H1 (cell line): ENCODE measurements at regions not wholly inside any gene's neighbourhood (a gene's known extent, or its start where the extent isn't known, plus 50 kb on each side); places are given as distances from the start of the nearest gene placed in this dataset.

Source experiments
- CTCF ChIA-PET: fragments of 300-600 bp; sonication (Branson Sonifier 250); formaldehyde crosslinking; loops from one replicate; lab custom pipeline; 2021; ENCODE audit not compliant: partially characterized antibody; lab: Charles Lee
- POLR2A ChIA-PET: fragments of 300-600 bp; sonication (Branson Sonifier 250); formaldehyde crosslinking; loops from one replicate; lab custom pipeline; 2021; ENCODE audit warnings: inconsistent platforms; ENCODE audit not compliant: partially characterized antibody; lab: Charles Lee
- DNase-seq, 2 experiments: peaks; one replicate each; pipeline versions ENCODE4 v3.0.0 to v3.0.0-alpha.2; 2010 to 2022; ENCODE audit warnings: low spot score in 2 of 2, low read depth in 1 of 2, mixed read lengths in 1 of 2
- FAIRE-seq: peaks from 2 replicates; lab custom pipeline; 2011; peaks lifted over from hg19 to GRCh38; lab: Jason Lieb, UNC
- H2AFZ ChIP-seq: 2 replicates; pipeline ENCODE4 v1.8.1; 2012; ENCODE audit warnings: low read length, inconsistent platforms
- H2AK5ac ChIP-seq: 2 replicates; pipeline ENCODE4 v1.6.1; 2013; ENCODE audit warnings: low read depth, low read length
- H2BK120ac ChIP-seq: replicated peaks from 2 replicates; pipeline ENCODE3; 2013; ENCODE audit warnings: low read depth, low read length, inconsistent platforms
- H2BK12ac ChIP-seq: 2 replicates; pipeline ENCODE4 v1.6.1; 2013; ENCODE audit warnings: low read depth, low read length
- H2BK15ac ChIP-seq: 2 replicates; pipeline ENCODE4 v1.6.1; 2013; ENCODE audit warnings: low read length
- H2BK20ac ChIP-seq: 2 replicates; pipeline ENCODE4 v1.6.1; 2013; ENCODE audit warnings: low read length
- H2BK5ac ChIP-seq: 2 replicates; pipeline ENCODE4 v1.6.1; 2013; ENCODE audit warnings: low read depth, low read length
- H3K14ac ChIP-seq: 2 replicates; pipeline ENCODE4 v1.6.1; 2013; ENCODE audit warnings: inconsistent platforms; ENCODE audit not compliant: insufficient read length
- H3K18ac ChIP-seq: 2 replicates; pipeline ENCODE4 v1.6.1; 2013; ENCODE audit warnings: low read length; ENCODE audit errors: extremely low read depth
- H3K23ac ChIP-seq: 2 replicates; pipeline ENCODE4 v1.6.1; 2013; ENCODE audit warnings: inconsistent platforms; ENCODE audit not compliant: insufficient read length
- H3K23me2 ChIP-seq: 2 replicates; pipeline ENCODE4 v1.6.1; 2013; ENCODE audit warnings: low read depth, low read length
- H3K27ac ChIP-seq: 2 replicates; pipeline ENCODE4 v1.6.1; 2011; ENCODE audit warnings: low read depth, low read length, inconsistent platforms
- H3K27me3 ChIP-seq, 4 experiments: replicated peaks in 1 of 4; 1 replicate in 1 of 4; 2 replicates in 3 of 4; pipeline versions ENCODE4 v1.6.1 to v1.8.1; 2011 to 2013; ENCODE audit warnings: low read length in 3 of 4, mild to moderate bottlenecking in 3 of 4, inconsistent platforms in 2 of 4, mixed read lengths in 2 of 4, moderate library complexity in 1 of 4; ENCODE audit not compliant: control insufficient read depth in 3 of 4, insufficient read depth in 3 of 4; ENCODE audit errors: extremely low read depth in 1 of 4
- H3K36me3 ChIP-seq, 4 experiments: 2 replicates each; pipeline versions ENCODE4 v1.6.1 to v1.8.1; 2011 to 2013; ENCODE audit warnings: mild to moderate bottlenecking in 4 of 4, low read length in 3 of 4, moderate library complexity in 2 of 4, control low read depth in 1 of 4, inconsistent platforms in 1 of 4; ENCODE audit not compliant: insufficient read depth in 4 of 4, control insufficient read depth in 2 of 4
- H3K4ac ChIP-seq: replicated peaks from 2 replicates; pipeline ENCODE3; 2013; ENCODE audit warnings: low read length, low read depth, mixed read lengths, inconsistent platforms; ENCODE audit not compliant: insufficient read length
- H3K4me1 ChIP-seq, 4 experiments: replicated peaks in 1 of 4; 1 replicate in 1 of 4; 2 replicates in 3 of 4; pipeline versions ENCODE4 v1.6.1 to v1.8.1; 2011 to 2013; ENCODE audit warnings: low read length in 3 of 4, inconsistent platforms in 2 of 4, mixed read lengths in 1 of 4; ENCODE audit not compliant: insufficient read depth in 4 of 4, control insufficient read depth in 3 of 4
- H3K4me2 ChIP-seq, 2 experiments: 2 replicates each; pipeline versions ENCODE4 v1.6.1 to v1.8.1; 2011 to 2013; ENCODE audit warnings: low read depth in 2 of 2, low read length in 2 of 2, control low read depth in 1 of 2, inconsistent platforms in 1 of 2, mild to moderate bottlenecking in 1 of 2; ENCODE audit not compliant: insufficient read depth in 1 of 2
- H3K4me3 ChIP-seq, 4 experiments: fragments of 200-600, 300-600 bp in 1 of 4; sonication (generic), shearing (Covaris generic), sonication (Bioruptor Twin) in 1 of 4; 2 replicates each; pipeline versions ENCODE4 v1.5.1 to v1.8.1; 2011 to 2016; ENCODE audit warnings: low read length in 4 of 4, low read depth in 3 of 4, control low read depth in 2 of 4, inconsistent platforms in 2 of 4, mild to moderate bottlenecking in 2 of 4, mixed read lengths in 1 of 4, moderate library complexity in 1 of 4; ENCODE audit not compliant: insufficient read depth in 2 of 4; ENCODE audit errors: extremely low read depth in 1 of 4
- H3K56ac ChIP-seq: replicated peaks from 2 replicates; pipeline ENCODE3; 2013; ENCODE audit warnings: low read depth, mild to moderate bottlenecking, mixed read lengths, low read length, inconsistent platforms; ENCODE audit not compliant: insufficient read length
- H3K79me1 ChIP-seq: 2 replicates; pipeline ENCODE4 v1.6.1; 2013; ENCODE audit warnings: low read depth, low read length, control low read depth
- H3K79me2 ChIP-seq, 2 experiments: 2 replicates each; pipeline versions ENCODE4 v1.6.1 to v1.8.1; 2012 to 2013; ENCODE audit warnings: low read length in 2 of 2, mild to moderate bottlenecking in 2 of 2, inconsistent platforms in 1 of 2; ENCODE audit not compliant: insufficient read depth in 2 of 2, control insufficient read depth in 1 of 2
- H3K9ac ChIP-seq, 4 experiments: replicated peaks in 1 of 4; 1 replicate in 1 of 4; 2 replicates in 3 of 4; pipeline versions ENCODE4 v1.6.1 to v1.8.1; 2011 to 2013; ENCODE audit warnings: low read depth in 3 of 4, low read length in 3 of 4, control low read depth in 2 of 4, mild to moderate bottlenecking in 2 of 4, moderate library complexity in 2 of 4, inconsistent platforms in 1 of 4; ENCODE audit errors: extremely low read depth in 1 of 4
- H3K9me3 ChIP-seq, 2 experiments: 2 replicates each; pipeline versions ENCODE4 v1.6.1 to v1.8.1; 2012 to 2013; ENCODE audit warnings: mild to moderate bottlenecking in 2 of 2, moderate library complexity in 2 of 2, control low read depth in 1 of 2, inconsistent platforms in 1 of 2, low read depth in 1 of 2, low read length in 1 of 2, mixed read lengths in 1 of 2; ENCODE audit not compliant: insufficient read depth in 2 of 2
- H4K20me1 ChIP-seq, 2 experiments: replicated peaks in 1 of 2; 2 replicates each; pipeline versions ENCODE3 to v1.8.1; 2011 to 2013; ENCODE audit warnings: inconsistent platforms in 2 of 2, low read length in 2 of 2, mild to moderate bottlenecking in 1 of 2; ENCODE audit not compliant: insufficient read depth in 2 of 2, control insufficient read depth in 1 of 2
- H4K5ac ChIP-seq: 2 replicates; pipeline ENCODE4 v1.6.1; 2013; ENCODE audit warnings: low read length, low read depth, mixed read lengths, inconsistent platforms; ENCODE audit not compliant: insufficient read length
- H4K8ac ChIP-seq: 2 replicates; pipeline ENCODE4 v1.8.0; 2013; ENCODE audit warnings: mild to moderate bottlenecking, moderate library complexity, low read length, inconsistent platforms; ENCODE audit not compliant: insufficient read depth; ENCODE audit errors: extremely low read depth
- H4K91ac ChIP-seq: replicated peaks from 2 replicates; pipeline ENCODE3; 2013; ENCODE audit warnings: low read length, mixed read lengths, inconsistent platforms; ENCODE audit not compliant: insufficient read length
- BRCA1 ChIP-seq: IDR thresholded peaks from 2 replicates; pipeline ENCODE4 v1.6.1; 2012; ENCODE audit warnings: low read depth, low read length, improper control_type of control experiment
- CREB1 ChIP-seq: IDR thresholded peaks from 2 replicates; pipeline ENCODE4 v1.6.1; 2012; ENCODE audit warnings: inconsistent platforms
- EZH2 ChIP-seq: fragments of 200-600 bp; sonication (generic); IDR thresholded peaks from 2 replicates; pipeline ENCODE4 v1.7.1; 2012; ENCODE audit warnings: low read depth, mild to moderate bottlenecking, moderate library complexity, low read length, inconsistent platforms; ENCODE audit not compliant: severe bottlenecking
- MAFK ChIP-seq: IDR thresholded peaks from 2 replicates; pipeline ENCODE4 v1.6.1; 2012; ENCODE audit warnings: low read depth, mild to moderate bottlenecking, improper control_type of control experiment, low read length
- SUZ12 ChIP-seq: fragments of 200-600 bp; sonication (generic); IDR thresholded peaks from 2 replicates; pipeline ENCODE4 v1.6.1; 2012; ENCODE audit warnings: mild to moderate bottlenecking, inconsistent platforms, low read length, moderate library complexity, mixed read lengths
- WGBS, 2 experiments: shearing (Covaris generic) in 1 of 2; methylation state at CpG; one replicate each; pipeline versions ENCODE4 v1.1.6 to v1.1.7; 2013 to 2015; ENCODE audit warnings: low lambda C conversion rate in 2 of 2, mixed read lengths in 2 of 2, inconsistent platforms in 1 of 2, low coverage in 1 of 2, missing lambda C conversion rate in 1 of 2; ENCODE audit not compliant: insufficient replicate concordance in 2 of 2, insufficient coverage in 1 of 2, insufficient read length in 1 of 2; ENCODE audit errors: extremely low coverage in 1 of 2, missing lambda C conversion rate in 1 of 2; 5-methylcytosine and 5-hydroxymethylcytosine counted together

- DNase-seq (no peak), FAIRE-seq (no peak)
- no peaks in the 10 kb centered on the region for H3K27me3 ChIP-seq
- no peaks in the 10 kb centered on the region for H3K36me3 ChIP-seq
- POLR2A ChIA-PET = no interaction called here
- H2BK120ac ChIP-seq = no peak overlapping the region
- H3K23ac ChIP-seq = no peak overlapping the region
- no peak overlapping the region for H3K9ac ChIP-seq
- no peak overlapping the region for H4K5ac ChIP-seq
- H4K20me1 ChIP-seq = no peaks in the 10 kb centered on the region
- H3K23me2 ChIP-seq = no peaks in the 10 kb centered on the region
- TF ChIP-seq CREB1 = no peak
- TF ChIP-seq EZH2 = no peak
- TF ChIP-seq BRCA1 = no peak
- no peak for TF ChIP-seq SUZ12
- TF ChIP-seq MAFK = no peak
- TF ChIP-seq, all 59 proteins: peak for 0
- Histone ChIP-seq H3K9me3 (peaks cover 21% of the 10 kb centered on the region in 2 experiments), H2BK15ac (no peak overlapping the region), H2AFZ (no peak overlapping the region), H3K4me3 (no peak overlapping the region), H3K56ac (no peak overlapping the region), H4K8ac (no peak overlapping the region), H4K91ac (no peak overlapping the region), H3K27ac (no peak overlapping the region), H3K79me2 (no peaks in the 10 kb centered on the region), H3K18ac (no peak overlapping the region), H2AK5ac (no peak overlapping the region), H3K4me2 (no peak overlapping the region), H3K4me1 (no peaks in the 10 kb centered on the region), H2BK5ac (no peak overlapping the region), H2BK12ac (no peak overlapping the region), H3K14ac (no peak overlapping the region), H3K4ac (no peak overlapping the region), H3K79me1 (no peaks in the 10 kb centered on the region), H2BK20ac (no peak overlapping the region)
- CTCF ChIA-PET = interaction anchor here (1.1 kb wide), 1 partner anchor 32 kb away, joined by 3 read pairs; no protein-coding TSS in a partner anchor
- WGBS, 2 experiments = 89% methylated on average over 4 of the region's 4 CpGs; no CpG with 5 or more reads in 1 of the 2 experiments
These were observed 1816.5 kb downstream of the MAT2B start for GRCh38 chr5:165321912-165322311.
